ENCODE measurements at regions not wholly inside any gene's neighbourhood (a gene's known extent, or its start where the extent isn't known, plus 50 kb on each side); places are given as distances from the start of the nearest gene placed in this dataset.
"Not testable (repeated sequence)": the region's sequence is repeated elsewhere in the genome, so short reads cannot be mapped to it uniquely, and the experiment has no call there.

DNA sequence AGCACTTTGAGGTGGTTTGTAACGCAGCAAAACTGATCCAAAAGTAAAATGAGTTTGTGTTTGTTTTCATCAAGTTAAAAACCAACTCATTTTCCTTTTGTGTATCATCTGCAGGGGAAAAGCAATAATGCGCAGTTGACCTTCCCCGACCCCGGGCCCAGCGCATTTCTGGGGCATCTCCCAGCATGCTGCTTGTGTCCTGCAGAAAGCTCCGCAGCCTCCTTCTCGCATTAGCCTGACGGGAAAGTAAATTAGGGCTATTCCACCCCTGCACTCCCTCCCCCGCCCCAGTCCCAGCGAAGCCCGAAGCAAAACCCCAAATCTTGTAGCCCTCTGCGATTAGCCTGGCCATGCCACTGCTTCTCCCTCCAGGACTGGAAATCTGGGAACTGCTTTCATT is 82.0 kb upstream of the PPM1B start:
- TF ChIP-seq, protein P1, sequence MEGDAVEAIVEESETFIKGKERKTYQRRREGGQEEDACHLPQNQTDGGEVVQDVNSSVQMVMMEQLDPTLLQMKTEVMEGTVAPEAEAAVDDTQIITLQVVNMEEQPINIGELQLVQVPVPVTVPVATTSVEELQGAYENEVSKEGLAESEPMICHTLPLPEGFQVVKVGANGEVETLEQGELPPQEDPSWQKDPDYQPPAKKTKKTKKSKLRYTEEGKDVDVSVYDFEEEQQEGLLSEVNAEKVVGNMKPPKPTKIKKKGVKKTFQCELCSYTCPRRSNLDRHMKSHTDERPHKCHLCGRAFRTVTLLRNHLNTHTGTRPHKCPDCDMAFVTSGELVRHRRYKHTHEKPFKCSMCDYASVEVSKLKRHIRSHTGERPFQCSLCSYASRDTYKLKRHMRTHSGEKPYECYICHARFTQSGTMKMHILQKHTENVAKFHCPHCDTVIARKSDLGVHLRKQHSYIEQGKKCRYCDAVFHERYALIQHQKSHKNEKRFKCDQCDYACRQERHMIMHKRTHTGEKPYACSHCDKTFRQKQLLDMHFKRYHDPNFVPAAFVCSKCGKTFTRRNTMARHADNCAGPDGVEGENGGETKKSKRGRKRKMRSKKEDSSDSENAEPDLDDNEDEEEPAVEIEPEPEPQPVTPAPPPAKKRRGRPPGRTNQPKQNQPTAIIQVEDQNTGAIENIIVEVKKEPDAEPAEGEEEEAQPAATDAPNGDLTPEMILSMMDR (IDR thresholded peaks at IDR 0.05) = no peak
- H3K27me3 ChIP-seq (replicated peaks; ENCODE audit: insufficient read depth) = no peaks in the 10 kb centered on the region
- ATAC-seq (ENCODE audit: insufficient number of reproducible peaks, low FRiP score, low read depth) (peak; percentile 12), DNase-seq (ENCODE audit: low spot score) (no peak)
- H3K36me3 ChIP-seq = no peaks in the 10 kb centered on the region
- peak overlapping the region; percentile 63 for H3K4me3 ChIP-seq
- peak overlapping the region; percentile 75 to 76 for H3K27ac ChIP-seq
- H3K4me1 ChIP-seq (ENCODE audit: control insufficient read depth in 1 of 2, low read depth in 2 of 2) = peaks cover 5 to 15% of the 10 kb centered on the region in 2 donors
- H3K9me3 ChIP-seq = no peaks in the 10 kb centered on the region

DNA sequence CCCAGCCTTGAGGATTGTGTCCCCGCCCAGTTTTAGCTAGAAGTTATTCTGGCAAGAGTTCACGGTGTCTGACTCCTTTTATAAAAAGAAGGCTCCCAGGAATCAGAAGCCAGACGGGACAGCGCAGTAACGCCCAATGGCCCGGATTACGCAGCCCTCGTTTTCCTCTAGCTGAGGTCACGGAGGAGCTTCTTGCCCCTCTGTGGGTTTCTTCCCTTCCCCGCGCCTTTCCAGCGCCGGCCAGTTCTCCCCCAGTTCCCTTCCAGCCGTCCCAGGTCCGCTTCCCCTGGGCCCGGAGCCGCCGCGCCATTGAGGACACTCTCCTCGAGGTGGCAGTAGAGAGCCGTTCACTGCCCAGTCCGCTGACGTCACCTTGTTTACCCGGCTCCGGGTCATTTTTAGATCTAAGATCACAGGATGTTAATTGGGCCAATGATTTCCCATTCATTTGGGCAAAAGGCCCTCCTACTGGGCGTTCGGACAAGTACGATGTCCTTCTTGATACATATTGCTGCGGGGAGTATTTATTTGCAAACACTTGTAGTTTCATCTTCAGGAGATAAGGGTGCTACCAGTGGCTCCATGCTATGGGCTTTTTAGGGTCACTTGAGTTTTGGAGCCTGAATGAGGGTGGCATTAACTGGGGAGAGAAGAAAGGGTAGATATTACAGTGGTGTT is 81.5 kb upstream of the PPM1B start:
- Histone ChIP-seq H3K36me3 (no peaks in the 10 kb centered on the region), H3K9me3 (no peaks in the 10 kb centered on the region), H3K27me3 (replicated peaks; ENCODE audit: insufficient read depth) (no peaks in the 10 kb centered on the region), H3K27ac (peak overlapping the region; percentile 75 to 76), H3K4me3 (peak overlapping the region; percentile 63), H3K4me1 (ENCODE audit: control insufficient read depth in 1 of 2, low read depth in 2 of 2) (peaks cover 5 to 15% of the 10 kb centered on the region in 2 donors)
- TF ChIP-seq, protein P1 (IDR thresholded peaks at IDR 0.05) = peak; percentile 96
- DNase-seq (ENCODE audit: low spot score) = peak; percentile 46
- peak; percentile 88 for ATAC-seq (ENCODE audit: insufficient number of reproducible peaks, low FRiP score, low read depth)

DNA sequence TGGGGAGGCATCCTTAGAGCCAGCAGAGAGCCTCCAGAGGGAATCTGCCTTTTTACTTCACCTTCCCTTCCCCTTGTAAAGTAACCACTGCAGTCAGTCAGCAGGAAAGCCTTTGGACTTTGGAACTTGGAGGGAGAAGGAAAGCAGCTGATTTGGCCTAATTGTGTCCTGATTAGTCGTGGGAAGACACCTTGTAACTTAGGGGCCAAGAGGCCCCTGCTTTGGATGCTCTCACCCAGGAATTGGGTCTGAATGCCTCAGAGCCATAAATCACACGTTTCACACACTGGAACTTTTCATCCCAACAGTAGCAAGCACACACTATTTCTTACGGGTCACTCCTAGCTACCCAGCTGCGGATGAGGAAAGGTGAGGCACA is 81.0 kb upstream of the PPM1B start:
- peak overlapping the region; percentile 75 to 76 for H3K27ac ChIP-seq
- no peaks in the 10 kb centered on the region for H3K9me3 ChIP-seq
- H3K4me1 ChIP-seq (ENCODE audit: control insufficient read depth in 1 of 2, low read depth in 2 of 2) = peaks cover 5 to 15% of the 10 kb centered on the region in 2 donors
- no peak for ATAC-seq (ENCODE audit: insufficient number of reproducible peaks, low FRiP score, low read depth)
- TF ChIP-seq, protein P1 (IDR thresholded peaks at IDR 0.05) = no peak
- H3K4me3 ChIP-seq = peak overlapping the region; percentile 63
- H3K27me3 ChIP-seq (replicated peaks; ENCODE audit: insufficient read depth) = no peaks in the 10 kb centered on the region
- no peaks in the 10 kb centered on the region for H3K36me3 ChIP-seq
- no peak for DNase-seq (ENCODE audit: low spot score)

DNA sequence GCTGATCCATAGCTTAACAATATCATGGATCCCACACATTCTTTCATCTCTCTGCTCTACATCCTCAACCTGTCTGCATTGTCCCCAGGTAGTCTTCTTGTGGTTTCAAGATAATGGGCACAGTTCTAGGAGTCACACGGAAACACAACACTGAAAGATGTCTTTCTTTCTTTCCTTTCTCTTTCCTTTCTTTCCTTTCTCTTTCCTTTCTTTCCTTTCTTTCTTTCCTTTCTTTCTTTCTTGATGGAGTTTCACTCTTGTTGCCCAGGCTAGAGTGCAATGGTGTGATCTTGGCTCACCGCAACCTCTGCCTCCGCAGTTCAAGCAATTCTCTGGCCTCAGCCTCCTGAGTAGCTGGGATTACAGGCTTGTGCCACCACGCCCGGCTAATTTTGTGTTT is 76.2 kb upstream of the PPM1B start:
- not testable (repeated sequence) for DNase-seq (ENCODE audit: low spot score); H3K27ac ChIP-seq; H3K4me3 ChIP-seq; H3K27me3 ChIP-seq (replicated peaks; ENCODE audit: insufficient read depth); H3K36me3 ChIP-seq; H3K9me3 ChIP-seq; ATAC-seq (ENCODE audit: insufficient number of reproducible peaks, low FRiP score, low read depth); H3K4me1 ChIP-seq (ENCODE audit: control insufficient read depth in 1 of 2, low read depth in 2 of 2)

DNA sequence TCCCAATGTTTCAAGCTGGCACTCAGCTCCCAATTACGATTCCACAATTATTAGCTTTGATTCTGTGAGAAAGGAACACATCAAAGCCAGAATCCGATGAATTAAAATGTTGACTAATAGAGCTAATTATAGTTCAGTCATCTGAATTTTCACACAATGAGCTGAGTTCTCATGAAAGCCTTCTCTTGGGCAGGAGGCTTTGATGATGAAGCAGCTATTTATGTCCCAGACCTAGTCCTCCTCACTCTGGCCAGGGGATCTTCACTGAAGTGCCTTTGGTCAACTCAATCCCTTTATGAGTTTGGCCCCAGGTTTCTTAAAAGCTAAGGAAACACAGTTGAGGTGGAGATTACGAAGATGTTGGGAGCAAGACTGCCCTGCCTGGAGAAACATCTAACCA is 74.7 kb upstream of the PPM1B start:
- Histone ChIP-seq H3K36me3 (no peaks in the 10 kb centered on the region), H3K4me3 (no peak overlapping the region), H3K4me1 (ENCODE audit: control insufficient read depth in 1 of 2, low read depth in 2 of 2) (no peaks in the 10 kb centered on the region), H3K27ac (no peak overlapping the region), H3K9me3 (no peaks in the 10 kb centered on the region), H3K27me3 (replicated peaks; ENCODE audit: insufficient read depth) (no peaks in the 10 kb centered on the region)
- ATAC-seq (ENCODE audit: insufficient number of reproducible peaks, low FRiP score, low read depth) (no peak), DNase-seq (ENCODE audit: low spot score) (no peak)
- TF ChIP-seq, protein P1 (IDR thresholded peaks at IDR 0.05) = no peak

All from thoracic aorta (tissue), 2 donors.